Endothelial cell (in vitro differentiated cells): ENCODE measurements at regions not wholly inside any gene's neighbourhood (a gene's known extent, or its start where the extent isn't known, plus 50 kb on each side); places are given as distances from the start of the nearest gene placed in this dataset.

Experiments used
- DNase-seq: peaks from one replicate; pipeline ENCODE4 v3.0.0; 2021; ENCODE audit warnings: low spot score
- H3K27ac Mint-ChIP-seq: one replicate; pipeline ENCODE4 v1.8.0; 2021; ENCODE audit warnings: mixed read lengths, inconsistent platforms; ENCODE audit not compliant: unreplicated experiment
- H3K27me3 Mint-ChIP-seq: one replicate; pipeline ENCODE4 v1.8.0; 2021; ENCODE audit warnings: mild to moderate bottlenecking, moderate library complexity, mixed read lengths, inconsistent platforms; ENCODE audit not compliant: unreplicated experiment
- H3K36me3 Mint-ChIP-seq: one replicate; pipeline ENCODE4 v1.8.0; 2021; ENCODE audit warnings: mild to moderate bottlenecking, low read depth, mixed read lengths, inconsistent platforms; ENCODE audit not compliant: unreplicated experiment
- H3K4me1 Mint-ChIP-seq: one replicate; pipeline ENCODE4 v1.8.0; 2021; ENCODE audit warnings: mild to moderate bottlenecking, mixed read lengths, inconsistent platforms; ENCODE audit not compliant: unreplicated experiment
- H3K4me3 Mint-ChIP-seq: one replicate; pipeline ENCODE4 v1.8.0; 2021; ENCODE audit warnings: mild to moderate bottlenecking, mixed read lengths, inconsistent platforms; ENCODE audit not compliant: unreplicated experiment
- H3K9me3 Mint-ChIP-seq: one replicate; pipeline ENCODE4 v1.8.0; 2021; ENCODE audit warnings: mixed read lengths, inconsistent platforms; ENCODE audit not compliant: unreplicated experiment
- CTCF ChIP-seq: fragments of 200-600 bp; sonication (generic); IDR thresholded peaks from one replicate; pipeline ENCODE4 v1.5.0; 2021; ENCODE audit warnings: antibody characterized with exemption; ENCODE audit not compliant: unreplicated experiment

- Mint-ChIP-seq H3K27ac (no peak overlapping the region), H3K4me3 (no peak overlapping the region), H3K9me3 (no peaks in the 10 kb centered on the region), H3K36me3 (no peaks in the 10 kb centered on the region), H3K4me1 (peaks cover 25% of the 10 kb centered on the region), H3K27me3 (peaks cover 5% of the 10 kb centered on the region)
- TF ChIP-seq CTCF, result no peak
- no peak for DNase-seq
These were observed 513.5 kb upstream of the PROK2 start for GRCh38 chr3:72298201-72299152.

GRCh38 chr3:72297481-72297880, 512.5 kb upstream of the PROK2 start:
- DNase-seq, result no peak
- Mint-ChIP-seq H3K36me3 (no peaks in the 10 kb centered on the region), H3K27me3 (peaks cover 5% of the 10 kb centered on the region), H3K4me1 (peaks cover 22% of the 10 kb centered on the region), H3K4me3 (no peak overlapping the region), H3K9me3 (no peaks in the 10 kb centered on the region), H3K27ac (no peak overlapping the region)
- no peak for TF ChIP-seq CTCF

- Mint-ChIP-seq H3K27me3 (peaks cover 4% of the 10 kb centered on the region), H3K27ac (no peak overlapping the region), H3K4me3 (no peak overlapping the region), H3K9me3 (no peaks in the 10 kb centered on the region), H3K4me1 (peaks cover 20% of the 10 kb centered on the region), H3K36me3 (no peaks in the 10 kb centered on the region)
- no peak for TF ChIP-seq CTCF
- DNase-seq, result no peak
These were observed 511.6 kb upstream of the PROK2 start for GRCh38 chr3:72296477-72297111.

- H3K9me3 Mint-ChIP-seq, result no peaks in the 10 kb centered on the region
- no peaks in the 10 kb centered on the region for H3K36me3 Mint-ChIP-seq
- H3K4me1 Mint-ChIP-seq, result peaks cover 20% of the 10 kb centered on the region
- DNase-seq, result no peak
- no peak overlapping the region for H3K27ac Mint-ChIP-seq
- H3K27me3 Mint-ChIP-seq, result peaks cover 4% of the 10 kb centered on the region
- TF ChIP-seq CTCF, result no peak
- no peak overlapping the region for H3K4me3 Mint-ChIP-seq
These were observed 511.1 kb upstream of the PROK2 start for GRCh38 chr3:72295962-72296450.
